ENCODE measurements at regions not wholly inside any gene's neighbourhood (a gene's known extent, or its start where the extent isn't known, plus 50 kb on each side); places are given as distances from the start of the nearest gene placed in this dataset.

GRCh38 chr15:98155356-98155755 lies 194.9 kb downstream of the ARRDC4 start:
- Histone ChIP-seq H3K4me3 (no peak overlapping the region), H3K4me1 (no peaks in the 10 kb centered on the region), H3K27ac (no peak overlapping the region), H3K27me3 (no peaks in the 10 kb centered on the region), H3K36me3 (no peaks in the 10 kb centered on the region), H3K9me3 (no peaks in the 10 kb centered on the region)
- TF ChIP-seq, protein P1, sequence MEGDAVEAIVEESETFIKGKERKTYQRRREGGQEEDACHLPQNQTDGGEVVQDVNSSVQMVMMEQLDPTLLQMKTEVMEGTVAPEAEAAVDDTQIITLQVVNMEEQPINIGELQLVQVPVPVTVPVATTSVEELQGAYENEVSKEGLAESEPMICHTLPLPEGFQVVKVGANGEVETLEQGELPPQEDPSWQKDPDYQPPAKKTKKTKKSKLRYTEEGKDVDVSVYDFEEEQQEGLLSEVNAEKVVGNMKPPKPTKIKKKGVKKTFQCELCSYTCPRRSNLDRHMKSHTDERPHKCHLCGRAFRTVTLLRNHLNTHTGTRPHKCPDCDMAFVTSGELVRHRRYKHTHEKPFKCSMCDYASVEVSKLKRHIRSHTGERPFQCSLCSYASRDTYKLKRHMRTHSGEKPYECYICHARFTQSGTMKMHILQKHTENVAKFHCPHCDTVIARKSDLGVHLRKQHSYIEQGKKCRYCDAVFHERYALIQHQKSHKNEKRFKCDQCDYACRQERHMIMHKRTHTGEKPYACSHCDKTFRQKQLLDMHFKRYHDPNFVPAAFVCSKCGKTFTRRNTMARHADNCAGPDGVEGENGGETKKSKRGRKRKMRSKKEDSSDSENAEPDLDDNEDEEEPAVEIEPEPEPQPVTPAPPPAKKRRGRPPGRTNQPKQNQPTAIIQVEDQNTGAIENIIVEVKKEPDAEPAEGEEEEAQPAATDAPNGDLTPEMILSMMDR (IDR thresholded peaks at IDR 0.05), result no peak
- no peak for TF ChIP-seq POLR2A (IDR thresholded peaks at IDR 0.05)
- no peak for DNase-seq

DNA sequence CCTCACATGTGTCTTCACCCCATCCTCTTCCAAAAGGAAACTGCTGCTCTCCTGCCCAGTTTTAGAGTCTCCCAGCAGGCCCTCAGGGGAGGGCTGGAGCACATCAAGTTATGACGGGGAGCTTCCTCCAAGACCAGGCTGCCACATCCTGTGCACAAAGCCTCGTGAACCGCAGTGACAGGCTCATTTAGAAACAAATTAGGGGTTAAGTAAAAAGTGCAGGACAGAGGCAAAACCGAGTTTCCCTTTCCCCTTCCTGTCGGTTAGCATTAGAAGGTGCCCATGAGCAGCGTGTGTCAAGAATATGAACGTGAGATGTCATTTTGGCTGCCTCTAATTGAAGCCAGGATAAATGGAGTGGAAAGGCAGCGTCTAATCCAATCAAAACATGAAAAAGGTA lies 199.7 kb downstream of the ARRDC4 start:
- Histone ChIP-seq H3K27me3 (no peaks in the 10 kb centered on the region), H3K27ac (no peak overlapping the region), H3K36me3 (no peaks in the 10 kb centered on the region), H3K4me1 (no peaks in the 10 kb centered on the region), H3K9me3 (no peaks in the 10 kb centered on the region), H3K4me3 (no peak overlapping the region)
- peak in 2 of 3 donors; percentile 37 to 49 for DNase-seq
- TF ChIP-seq POLR2A (IDR thresholded peaks at IDR 0.05), result no peak
- TF ChIP-seq, protein P1 (IDR thresholded peaks at IDR 0.05), result no peak

- H3K36me3 ChIP-seq, result no peaks in the 10 kb centered on the region
- H3K4me1 ChIP-seq, result no peaks in the 10 kb centered on the region
- H3K4me3 ChIP-seq, result no peak overlapping the region
- H3K27ac ChIP-seq, result no peak overlapping the region
- DNase-seq, result no peak
- H3K27me3 ChIP-seq, result no peaks in the 10 kb centered on the region
- H3K9me3 ChIP-seq, result no peaks in the 10 kb centered on the region
- TF ChIP-seq POLR2A (IDR thresholded peaks at IDR 0.05), result no peak
- TF ChIP-seq, protein P1 (IDR thresholded peaks at IDR 0.05), result no peak
These were observed 203.0 kb downstream of the ARRDC4 start for GRCh38 chr15:98163319-98164045.

DNA sequence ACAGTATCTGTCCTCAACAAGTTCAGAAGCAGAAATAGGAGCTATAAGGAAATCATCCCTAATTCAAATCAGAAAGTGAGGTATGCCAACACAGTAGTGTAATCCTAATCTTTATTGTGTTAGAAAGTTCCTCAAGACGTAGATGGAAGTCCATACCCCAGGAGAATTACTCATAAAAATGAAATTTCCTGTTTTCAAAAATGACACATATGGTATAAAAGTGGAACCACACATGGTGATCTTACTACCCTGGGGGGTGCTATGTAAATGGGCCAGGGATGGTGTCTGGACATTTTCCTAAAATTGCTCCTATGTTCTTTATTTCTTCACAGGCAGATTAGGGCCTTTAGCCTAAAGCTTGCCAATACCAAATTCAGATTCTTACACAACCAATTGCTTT lies 204.1 kb downstream of the ARRDC4 start:
- Histone ChIP-seq H3K4me3 (no peak overlapping the region), H3K4me1 (no peaks in the 10 kb centered on the region), H3K36me3 (no peaks in the 10 kb centered on the region), H3K27ac (no peak overlapping the region), H3K9me3 (no peaks in the 10 kb centered on the region), H3K27me3 (no peaks in the 10 kb centered on the region)
- no peak for DNase-seq
- TF ChIP-seq POLR2A (IDR thresholded peaks at IDR 0.05), result no peak
- TF ChIP-seq, protein P1 (IDR thresholded peaks at IDR 0.05), result no peak

- Histone ChIP-seq H3K36me3 (no peaks in the 10 kb centered on the region), H3K27me3 (no peaks in the 10 kb centered on the region), H3K27ac (no peak overlapping the region), H3K4me1 (no peaks in the 10 kb centered on the region), H3K4me3 (no peak overlapping the region), H3K9me3 (no peaks in the 10 kb centered on the region)
- TF ChIP-seq POLR2A (IDR thresholded peaks at IDR 0.05), result no peak
- TF ChIP-seq, protein P1 (IDR thresholded peaks at IDR 0.05), result no peak
- no peak for DNase-seq
These were observed 204.5 kb downstream of the ARRDC4 start for GRCh38 chr15:98164986-98165385.
